Right lobe of liver (tissue), 6 donors: ENCODE measurements at regions not wholly inside any gene's neighbourhood (a gene's known extent, or its start where the extent isn't known, plus 50 kb on each side); places are given as distances from the start of the nearest gene placed in this dataset.

Source experiments
- ATAC-seq, 4 donors: fragments of 200-7000 bp; cut with Tn5 transposase; one replicate each; pipeline ENCODE4 v1.9.1; 2020; ENCODE audit warnings: mild to moderate bottlenecking in 4 of 4, moderate library complexity in 4 of 4
- DNase-seq, 3 donors: peaks; one replicate each; pipeline ENCODE4 v3.0.0-alpha.2; 2020
- H3K27ac ChIP-seq, 3 donors: fragments of 200-600 bp; one replicate each; pipeline ENCODE4 v1.8.0; 2022
- H3K27me3 ChIP-seq, 2 donors: fragments of 200-600 bp; one replicate each; pipeline ENCODE4 v1.8.0; 2022
- H3K36me3 ChIP-seq, 4 donors: fragments of 200-600 bp; sonication (generic) in 1 of 4; one replicate each; pipeline versions ENCODE4 v1.5.1 to v1.8.0; 2017 to 2022; ENCODE audit warnings: control low read depth in 1 of 4
- H3K4me1 ChIP-seq, 4 donors: fragments of 200-600 bp; sonication (generic) in 1 of 4; one replicate each; pipeline versions ENCODE4 v1.5.1 to v1.8.0; 2017 to 2022; ENCODE audit warnings: control low read depth in 1 of 4
- H3K4me3 ChIP-seq, 3 donors: fragments of 200-600 bp; one replicate each; pipeline ENCODE4 v1.8.0; 2022
- H3K9me3 ChIP-seq, 4 donors: fragments of 200-600 bp; sonication (generic) in 1 of 4; one replicate each; pipeline versions ENCODE4 v1.5.1 to v1.8.0; 2017 to 2022; ENCODE audit warnings: control low read depth in 1 of 4
- POLR2A ChIP-seq: fragments of 450-650 bp; IDR thresholded peaks from one replicate; pipeline ENCODE4 v1.6.1; 2017; ENCODE audit warnings: antibody characterized with exemption, mild to moderate bottlenecking
- WGBS: methylation state at CpG from one replicate; pipeline ENCODE4 v1.1.6; 2018; ENCODE audit warnings: low coverage, low lambda C conversion rate; ENCODE audit not compliant: insufficient coverage; ENCODE audit errors: missing lambda C conversion rate; 5-methylcytosine and 5-hydroxymethylcytosine counted together
- intact Hi-C, 2 donors: fragments of 100-400 bp; cut with DNase I; formaldehyde crosslinking; loops; one replicate each; pipeline versions ENCODE4 v1.11.2 to v1.14.1; 2022
- TF ChIP-seq, protein P1 (sequence below), 4 donors: fragments of 200-600 bp in 3 of 4; fragments of 450-650 bp in 1 of 4; IDR thresholded peaks; one replicate each; pipeline versions ENCODE4 v1.5.1 to v1.8.0; 2016 to 2022; ENCODE audit warnings: antibody characterized with exemption in 4 of 4, mild to moderate bottlenecking in 2 of 4
- donor health status: DM: no; HTN: yes; CAD: no.
- donor health status: DM: no; HTN: no; CAD: no.
- donor health status: DM: no; HTN: no; CAD: no.
- donor health status: DM: no; HTN: yes; CAD: no.
- donor health status: DM: no; HTN: yes; CAD: no.

DNA sequence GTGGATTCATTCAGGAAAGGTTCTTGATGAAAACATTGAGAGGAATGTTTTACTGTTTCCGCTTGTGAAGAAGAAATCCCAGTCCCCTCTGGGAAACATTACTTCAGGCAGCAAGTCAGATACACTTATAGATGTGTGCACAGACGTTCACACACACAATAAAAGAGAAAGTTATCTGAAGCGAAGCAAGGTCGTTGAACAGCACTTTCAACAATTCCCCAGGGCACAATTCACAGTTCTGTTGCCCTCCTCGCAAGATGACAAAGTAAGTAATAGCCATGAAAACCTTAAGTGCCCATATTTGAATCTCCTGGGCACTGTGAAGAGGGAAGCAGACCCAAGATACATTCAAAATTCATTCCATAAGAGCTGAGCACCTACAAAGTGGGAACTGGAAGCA lies 156.6 kb upstream of the CAND1 start:
- intact Hi-C loops, result no loop called here
- ATAC-seq, result no peak
- DNase-seq, result no peak
- no peaks in the 10 kb centered on the region for H3K36me3 ChIP-seq
- H3K4me3 ChIP-seq, result no peak overlapping the region
- TF ChIP-seq, protein P1, sequence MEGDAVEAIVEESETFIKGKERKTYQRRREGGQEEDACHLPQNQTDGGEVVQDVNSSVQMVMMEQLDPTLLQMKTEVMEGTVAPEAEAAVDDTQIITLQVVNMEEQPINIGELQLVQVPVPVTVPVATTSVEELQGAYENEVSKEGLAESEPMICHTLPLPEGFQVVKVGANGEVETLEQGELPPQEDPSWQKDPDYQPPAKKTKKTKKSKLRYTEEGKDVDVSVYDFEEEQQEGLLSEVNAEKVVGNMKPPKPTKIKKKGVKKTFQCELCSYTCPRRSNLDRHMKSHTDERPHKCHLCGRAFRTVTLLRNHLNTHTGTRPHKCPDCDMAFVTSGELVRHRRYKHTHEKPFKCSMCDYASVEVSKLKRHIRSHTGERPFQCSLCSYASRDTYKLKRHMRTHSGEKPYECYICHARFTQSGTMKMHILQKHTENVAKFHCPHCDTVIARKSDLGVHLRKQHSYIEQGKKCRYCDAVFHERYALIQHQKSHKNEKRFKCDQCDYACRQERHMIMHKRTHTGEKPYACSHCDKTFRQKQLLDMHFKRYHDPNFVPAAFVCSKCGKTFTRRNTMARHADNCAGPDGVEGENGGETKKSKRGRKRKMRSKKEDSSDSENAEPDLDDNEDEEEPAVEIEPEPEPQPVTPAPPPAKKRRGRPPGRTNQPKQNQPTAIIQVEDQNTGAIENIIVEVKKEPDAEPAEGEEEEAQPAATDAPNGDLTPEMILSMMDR (IDR thresholded peaks at IDR 0.05), result no peak
- TF ChIP-seq POLR2A, result no peak
- H3K9me3 ChIP-seq, result no peaks in the 10 kb centered on the region
- H3K27me3 ChIP-seq, result no peaks in the 10 kb centered on the region
- WGBS, result 59% methylated on average over 5 of the region's 5 CpGs
- no peaks in the 10 kb centered on the region for H3K4me1 ChIP-seq
- no peak overlapping the region for H3K27ac ChIP-seq

DNA sequence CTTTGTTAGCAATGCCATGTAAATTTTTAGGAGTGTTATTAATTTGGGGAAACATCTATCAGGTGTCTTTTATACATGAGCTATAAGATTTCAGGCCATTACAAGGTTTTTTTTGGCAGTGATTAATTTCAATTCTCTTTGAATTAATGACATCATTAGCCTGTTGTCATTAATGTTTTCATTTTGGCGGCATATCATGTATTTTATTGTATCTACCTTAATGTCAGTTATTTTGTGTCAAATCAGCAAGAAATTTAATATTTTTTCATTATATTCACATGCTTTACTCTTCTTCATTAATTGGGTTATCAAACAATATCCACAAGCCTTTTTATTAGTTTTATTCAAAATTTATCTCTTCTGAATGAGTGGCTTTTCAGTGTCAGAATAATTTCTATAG lies 153.0 kb upstream of the CAND1 start:
- Histone ChIP-seq H3K27ac (no peak overlapping the region), H3K4me1 (no peaks in the 10 kb centered on the region), H3K4me3 (no peak overlapping the region), H3K36me3 (no peaks in the 10 kb centered on the region), H3K27me3 (no peaks in the 10 kb centered on the region), H3K9me3 (no peaks in the 10 kb centered on the region)
- no peak for DNase-seq
- 58% methylated on average over 1 of the region's 1 CpG for WGBS
- intact Hi-C loops, result no loop called here
- no peak for ATAC-seq
- TF ChIP-seq, protein P1 (IDR thresholded peaks at IDR 0.05), result no peak
- TF ChIP-seq POLR2A, result no peak

DNA sequence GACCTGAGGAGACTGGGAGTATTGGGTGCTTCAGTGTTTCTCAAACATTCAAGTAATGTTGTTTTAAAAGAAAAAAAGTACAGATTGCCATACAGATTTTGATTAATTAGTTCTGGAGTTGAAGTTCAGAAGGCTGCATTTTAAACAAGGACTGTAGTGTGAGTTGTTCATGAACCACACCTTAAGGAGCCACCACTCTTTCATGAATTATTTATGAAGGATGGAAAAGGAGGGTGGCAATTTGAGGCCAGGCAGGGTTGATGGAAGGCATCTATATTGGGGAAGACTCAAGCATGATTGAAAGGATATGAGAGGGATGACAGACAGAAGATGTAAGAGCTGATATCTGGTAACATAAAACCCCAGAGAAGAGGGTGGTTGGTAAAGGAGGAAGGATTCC lies 146.6 kb upstream of the CAND1 start:
- Histone ChIP-seq H3K27ac (no peak overlapping the region), H3K4me1 (no peaks in the 10 kb centered on the region), H3K4me3 (no peak overlapping the region), H3K27me3 (no peaks in the 10 kb centered on the region), H3K9me3 (no peaks in the 10 kb centered on the region), H3K36me3 (no peaks in the 10 kb centered on the region)
- ATAC-seq (no peak), DNase-seq (no peak)
- intact Hi-C loops, result no loop called here
- no peak for TF ChIP-seq POLR2A
- TF ChIP-seq, protein P1 (IDR thresholded peaks at IDR 0.05), result no peak

DNA sequence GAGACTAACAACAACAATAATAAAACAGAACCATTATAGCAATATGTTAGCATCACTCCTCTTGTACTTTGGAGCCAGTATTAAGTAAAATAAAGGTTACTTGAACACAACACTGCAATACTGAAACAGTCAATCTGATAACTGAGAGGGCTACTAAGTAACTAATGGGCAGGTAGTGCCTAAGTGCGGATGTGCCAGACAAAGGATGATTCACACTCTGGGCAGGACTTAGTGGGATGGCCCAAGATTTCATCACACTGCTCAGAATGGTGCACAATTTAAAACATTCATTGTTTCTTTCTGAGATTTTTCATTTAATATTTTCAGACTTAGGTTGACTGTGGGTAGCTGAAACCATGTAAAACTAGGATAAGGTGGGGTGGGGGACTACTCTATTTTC lies 131.9 kb upstream of the CAND1 start:
- ATAC-seq (no peak), DNase-seq (no peak)
- no peaks in the 10 kb centered on the region for H3K4me1 ChIP-seq
- no peak for TF ChIP-seq POLR2A
- TF ChIP-seq, protein P1 (IDR thresholded peaks at IDR 0.05), result no peak
- WGBS, result 69% methylated on average over 1 of the region's 1 CpG
- H3K4me3 ChIP-seq, result no peak overlapping the region
- no peak overlapping the region for H3K27ac ChIP-seq
- H3K36me3 ChIP-seq, result no peaks in the 10 kb centered on the region
- intact Hi-C loops, result no loop called here
- no peaks in the 10 kb centered on the region for H3K9me3 ChIP-seq
- H3K27me3 ChIP-seq, result no peaks in the 10 kb centered on the region

DNA sequence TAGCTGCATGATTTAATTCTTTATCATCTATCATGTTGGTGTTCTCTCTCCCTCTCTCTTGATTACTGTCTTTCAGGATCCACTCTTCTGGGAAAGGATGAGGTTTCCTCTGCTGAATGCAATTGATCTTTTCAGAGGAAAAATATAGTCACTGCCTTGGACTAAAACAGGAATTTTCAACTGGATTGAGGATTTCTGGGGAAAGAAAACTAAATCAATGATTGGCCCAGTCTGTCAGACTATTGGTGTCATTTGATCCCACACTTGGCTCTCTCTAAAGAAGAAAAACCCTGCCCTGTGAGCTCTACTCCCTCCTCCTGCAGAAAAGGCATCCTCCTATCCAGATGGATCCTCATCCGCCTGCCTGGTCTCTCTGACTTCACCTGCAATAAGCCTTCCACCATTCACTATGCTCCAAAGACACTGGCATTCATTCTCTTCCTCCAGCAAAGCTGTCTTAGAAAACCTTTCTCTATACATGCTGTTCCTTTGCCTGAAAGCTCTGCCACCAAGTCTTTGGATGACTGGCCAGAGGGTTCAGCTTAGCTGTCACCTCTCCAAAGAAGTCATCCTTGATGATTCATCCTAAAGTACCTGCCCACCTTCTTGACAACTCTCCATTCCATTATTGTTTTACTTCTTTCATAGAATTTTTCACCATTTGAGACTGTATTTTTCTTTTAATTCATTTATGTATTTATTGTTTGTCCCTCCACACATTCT lies 127.7 kb upstream of the CAND1 start:
- TF ChIP-seq, protein P1 (IDR thresholded peaks at IDR 0.05), result no peak
- no peak for TF ChIP-seq POLR2A
- ATAC-seq (no peak), DNase-seq (no peak)
- H3K9me3 ChIP-seq, result no peaks in the 10 kb centered on the region
- intact Hi-C loops, result no loop called here
- H3K4me1 ChIP-seq, result no peaks in the 10 kb centered on the region
- H3K36me3 ChIP-seq, result no peaks in the 10 kb centered on the region
- no peak overlapping the region for H3K27ac ChIP-seq
- no peaks in the 10 kb centered on the region for H3K27me3 ChIP-seq
- 20% methylated on average over 1 of the region's 1 CpG for WGBS
- H3K4me3 ChIP-seq, result no peak overlapping the region
